NB4 (cell line): ENCODE measurements at regions not wholly inside any gene's neighbourhood (a gene's known extent, or its start where the extent isn't known, plus 50 kb on each side); places are given as distances from the start of the nearest gene placed in this dataset.

ENCODE experiments used
- DNase-seq: peaks from one replicate; pipeline ENCODE4 v3.0.0; 2010; ENCODE audit warnings: low read depth
- H3K4me3 ChIP-seq: one replicate; pipeline ENCODE4 v1.5.1; 2011; ENCODE audit warnings: mild to moderate bottlenecking, low read depth, low read length, moderate library complexity
- CTCF ChIP-seq: IDR thresholded peaks from one replicate; pipeline ENCODE4 v1.5.1; 2012; ENCODE audit warnings: low read depth, low read length
- MAX ChIP-seq: IDR thresholded peaks from 2 replicates; pipeline ENCODE4 v1.6.1; 2011; ENCODE audit warnings: low read depth, low read length
- MYC ChIP-seq: IDR thresholded peaks from 2 replicates; pipeline ENCODE4 v1.6.1; 2011; ENCODE audit warnings: low read depth, low read length
- POLR2A ChIP-seq: IDR thresholded peaks from 2 replicates; pipeline ENCODE4 v1.6.1; 2011; ENCODE audit warnings: mild to moderate bottlenecking; ENCODE audit not compliant: insufficient read length; ENCODE audit errors: extremely low read depth

- H3K4me3 ChIP-seq, result no peak overlapping the region
- DNase-seq, result no peak
- no peak for TF ChIP-seq MYC
- TF ChIP-seq MAX, result no peak
- no peak for TF ChIP-seq POLR2A
- no peak for TF ChIP-seq CTCF
These were observed 60.5 kb downstream of the NR2F2 start for GRCh38 chr15:96390986-96391385.

- H3K4me3 ChIP-seq, result no peak overlapping the region
- peak; percentile 25 for DNase-seq
- TF ChIP-seq MYC (no peak), MAX (no peak), POLR2A (no peak), CTCF (no peak)
These were observed 62.1 kb downstream of the NR2F2 start for GRCh38 chr15:96392380-96393208.

- no peak for TF ChIP-seq POLR2A
- no peak for TF ChIP-seq CTCF
- TF ChIP-seq MAX, result no peak
- no peak for TF ChIP-seq MYC
- H3K4me3 ChIP-seq, result no peak overlapping the region
- no peak for DNase-seq
These were observed 62.7 kb downstream of the NR2F2 start for GRCh38 chr15:96393209-96393513.

GRCh38 chr15:96395687-96396086 is 65.2 kb downstream of the NR2F2 start:
- no peak overlapping the region for H3K4me3 ChIP-seq
- DNase-seq, result no peak
- no peak for TF ChIP-seq CTCF
- TF ChIP-seq MAX, result no peak
- TF ChIP-seq POLR2A, result no peak
- TF ChIP-seq MYC, result no peak

GRCh38 chr15:96398776-96399175 is 68.3 kb downstream of the NR2F2 start:
- DNase-seq, result no peak

More at GRCh38 chr15:96398776-96399175, 68.3 kb downstream of the NR2F2 start:
- TF ChIP-seq MAX (no peak), CTCF (no peak), MYC (no peak), POLR2A (no peak)
- H3K4me3 ChIP-seq, result no peak overlapping the region
